ENCODE measurements at regions not wholly inside any gene's neighbourhood (a gene's known extent, or its start where the extent isn't known, plus 50 kb on each side); places are given as distances from the start of the nearest gene placed in this dataset.
"Not testable (repeated sequence)": the region's sequence is repeated elsewhere in the genome, so short reads cannot be mapped to it uniquely, and the experiment has no call there.

GRCh38 chr13:90258129-90258528, 1089.4 kb upstream of the MIR17HG start:
- Histone ChIP-seq H4K20me1 (ENCODE audit: insufficient read depth, low read depth, low read length) (no peaks in the 10 kb centered on the region), H3K9me2 (replicated peaks; ENCODE audit: insufficient read depth, low read length) (peaks cover 4% of the 10 kb centered on the region; the same call in 1 of the 2 replicates), H3K4me2 (ENCODE audit: low read depth, low read length, poor library complexity, severe bottlenecking) (no peak overlapping the region), H3K36me3 (ENCODE audit: insufficient read depth, low read length) (no peaks in the 10 kb centered on the region), H3K9ac (ENCODE audit: low read length) (no peak overlapping the region), H2AFZ (ENCODE audit: low read length) (no peak overlapping the region), H3K9me3 (ENCODE audit: low read length) (no peaks in the 10 kb centered on the region; the same call in 1 of the 2 replicates), H3K27me3 (ENCODE audit: low read length) (no peaks in the 10 kb centered on the region), H3K27ac (ENCODE audit: low read length) (no peak overlapping the region), H3K4me3 (ENCODE audit: low read length) (no peak overlapping the region), H3K4me1 (ENCODE audit: low read length) (no peaks in the 10 kb centered on the region), H3K79me2 (ENCODE audit: low read length) (no peaks in the 10 kb centered on the region)
- DNase-seq = no peak

DNA sequence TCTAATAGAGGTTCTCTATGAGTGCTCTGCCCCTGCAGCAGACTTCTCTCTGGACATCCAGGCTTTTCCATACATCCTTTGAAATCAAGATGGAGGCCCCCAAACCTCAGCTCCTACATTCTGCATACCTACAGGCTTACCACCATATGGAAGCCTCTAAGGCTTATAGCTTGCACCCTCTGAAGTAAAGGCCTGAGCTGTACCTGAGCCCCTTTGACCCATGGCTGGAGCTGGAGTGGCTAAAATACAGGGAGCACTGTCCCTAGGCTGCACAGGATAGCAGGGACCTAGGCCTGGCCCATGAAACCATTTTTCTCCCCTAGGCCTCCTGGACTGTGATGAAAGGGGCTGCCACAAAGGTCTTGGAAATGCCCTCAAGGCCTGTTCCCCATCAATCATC, 1086.1 kb upstream of the MIR17HG start:
- H3K9me3 ChIP-seq (ENCODE audit: low read length) = no peaks in the 10 kb centered on the region
- H2AFZ ChIP-seq (ENCODE audit: low read length) = no peak overlapping the region
- no peaks in the 10 kb centered on the region for H4K20me1 ChIP-seq (ENCODE audit: insufficient read depth, low read depth, low read length)
- DNase-seq = no peak
- no peaks in the 10 kb centered on the region for H3K36me3 ChIP-seq (ENCODE audit: insufficient read depth, low read length)
- H3K4me1 ChIP-seq (ENCODE audit: low read length) = no peaks in the 10 kb centered on the region
- H3K9me2 ChIP-seq (replicated peaks; ENCODE audit: insufficient read depth, low read length) = peaks cover 4% of the 10 kb centered on the region; the same call in 1 of the 2 replicates
- no peaks in the 10 kb centered on the region for H3K79me2 ChIP-seq (ENCODE audit: low read length)
- no peak overlapping the region for H3K4me3 ChIP-seq (ENCODE audit: low read length)
- no peak overlapping the region for H3K4me2 ChIP-seq (ENCODE audit: low read depth, low read length, poor library complexity, severe bottlenecking)
- no peak overlapping the region for H3K9ac ChIP-seq (ENCODE audit: low read length)
- no peaks in the 10 kb centered on the region for H3K27me3 ChIP-seq (ENCODE audit: low read length)
- no peak overlapping the region for H3K27ac ChIP-seq (ENCODE audit: low read length)

DNA sequence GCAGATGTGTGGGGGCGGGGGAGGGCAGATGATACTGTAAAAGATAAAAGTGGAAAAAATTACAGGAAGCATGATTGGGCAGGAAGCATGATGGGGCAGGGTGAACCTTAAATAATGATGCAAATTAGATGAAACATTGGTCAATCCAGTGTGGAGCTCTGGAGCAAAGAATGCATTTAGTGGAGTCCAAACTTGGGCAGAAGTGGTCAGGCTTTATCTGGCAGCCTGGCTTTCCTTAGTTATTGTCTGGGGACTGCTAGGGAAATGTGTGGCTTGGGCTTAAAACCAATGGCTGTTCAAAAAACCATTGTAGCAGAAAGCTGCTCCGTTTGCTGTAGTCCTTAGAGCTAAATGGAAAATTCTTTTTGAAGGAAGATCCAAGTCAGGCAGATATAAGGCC, 1077.3 kb upstream of the MIR17HG start:
- no peaks in the 10 kb centered on the region for H3K79me2 ChIP-seq (ENCODE audit: low read length)
- H3K27ac ChIP-seq (ENCODE audit: low read length) = no peak overlapping the region
- H3K9me3 ChIP-seq (ENCODE audit: low read length) = no peaks in the 10 kb centered on the region
- no peaks in the 10 kb centered on the region for H3K9me2 ChIP-seq (replicated peaks; ENCODE audit: insufficient read depth, low read length)
- DNase-seq = no peak
- no peaks in the 10 kb centered on the region for H3K27me3 ChIP-seq (ENCODE audit: low read length)
- H3K4me2 ChIP-seq (ENCODE audit: low read depth, low read length, poor library complexity, severe bottlenecking) = no peak overlapping the region
- no peak overlapping the region for H2AFZ ChIP-seq (ENCODE audit: low read length)
- H3K36me3 ChIP-seq (ENCODE audit: insufficient read depth, low read length) = no peaks in the 10 kb centered on the region
- H4K20me1 ChIP-seq (ENCODE audit: insufficient read depth, low read depth, low read length) = no peaks in the 10 kb centered on the region
- H3K4me3 ChIP-seq (ENCODE audit: low read length) = no peak overlapping the region
- peaks cover 11% of the 10 kb centered on the region for H3K4me1 ChIP-seq (ENCODE audit: low read length)
- H3K9ac ChIP-seq (ENCODE audit: low read length) = no peak overlapping the region

GRCh38 chr13:90272356-90272755, 1075.1 kb upstream of the MIR17HG start:
- Histone ChIP-seq H3K9me3 (ENCODE audit: low read length) (no peaks in the 10 kb centered on the region), H3K4me3 (ENCODE audit: low read length) (no peak overlapping the region), H3K9ac (ENCODE audit: low read length) (no peak overlapping the region), H4K20me1 (ENCODE audit: insufficient read depth, low read depth, low read length) (no peaks in the 10 kb centered on the region), H3K27me3 (ENCODE audit: low read length) (no peaks in the 10 kb centered on the region), H3K9me2 (replicated peaks; ENCODE audit: insufficient read depth, low read length) (0 out of 2 replicates have a peak, but pooled peaks cover 4% of the 10 kb centered on the region), H3K27ac (ENCODE audit: low read length) (no peak overlapping the region), H2AFZ (ENCODE audit: low read length) (no peak overlapping the region), H3K36me3 (ENCODE audit: insufficient read depth, low read length) (no peaks in the 10 kb centered on the region), H3K4me1 (ENCODE audit: low read length) (peaks cover 11% of the 10 kb centered on the region), H3K79me2 (ENCODE audit: low read length) (no peaks in the 10 kb centered on the region), H3K4me2 (ENCODE audit: low read depth, low read length, poor library complexity, severe bottlenecking) (no peak overlapping the region)
- no peak for DNase-seq

GRCh38 chr13:90276216-90276615, 1071.3 kb upstream of the MIR17HG start:
- Histone ChIP-seq H3K79me2 (ENCODE audit: low read length) (no peaks in the 10 kb centered on the region), H3K4me2 (ENCODE audit: low read depth, low read length, poor library complexity, severe bottlenecking) (no peak overlapping the region)
- no peak for DNase-seq

GRCh38 chr13:90278231-90278630, 1069.3 kb upstream of the MIR17HG start:
- H3K79me2 ChIP-seq (ENCODE audit: low read length); DNase-seq; H3K9ac ChIP-seq (ENCODE audit: low read length); H3K27ac ChIP-seq (ENCODE audit: low read length); H3K4me1 ChIP-seq (ENCODE audit: low read length); H3K36me3 ChIP-seq (ENCODE audit: insufficient read depth, low read length); H3K4me3 ChIP-seq (ENCODE audit: low read length); H3K9me3 ChIP-seq (ENCODE audit: low read length); H3K4me2 ChIP-seq (ENCODE audit: low read depth, low read length, poor library complexity, severe bottlenecking); H3K27me3 ChIP-seq (ENCODE audit: low read length); H2AFZ ChIP-seq (ENCODE audit: low read length); H4K20me1 ChIP-seq (ENCODE audit: insufficient read depth, low read depth, low read length); H3K9me2 ChIP-seq (replicated peaks; ENCODE audit: insufficient read depth, low read length): not testable (repeated sequence)

More at GRCh38 chr13:90276216-90276615, 1071.3 kb upstream of the MIR17HG start:
- Histone ChIP-seq H3K4me3 (ENCODE audit: low read length) (no peak overlapping the region), H3K9me3 (ENCODE audit: low read length) (no peaks in the 10 kb centered on the region), H3K27ac (ENCODE audit: low read length) (no peak overlapping the region), H3K27me3 (ENCODE audit: low read length) (no peaks in the 10 kb centered on the region), H3K9ac (ENCODE audit: low read length) (no peak overlapping the region), H4K20me1 (ENCODE audit: insufficient read depth, low read depth, low read length) (no peaks in the 10 kb centered on the region), H3K4me1 (ENCODE audit: low read length) (peaks cover 8% of the 10 kb centered on the region), H2AFZ (ENCODE audit: low read length) (no peak overlapping the region), H3K9me2 (replicated peaks; ENCODE audit: insufficient read depth, low read length) (0 out of 2 replicates have a peak, but pooled peaks cover 4% of the 10 kb centered on the region), H3K36me3 (ENCODE audit: insufficient read depth, low read length) (no peaks in the 10 kb centered on the region)

- Histone ChIP-seq H3K79me2 (ENCODE audit: low read length) (no peaks in the 10 kb centered on the region), H3K36me3 (ENCODE audit: insufficient read depth, low read length) (no peaks in the 10 kb centered on the region), H3K27me3 (ENCODE audit: low read length) (no peaks in the 10 kb centered on the region), H4K20me1 (ENCODE audit: insufficient read depth, low read depth, low read length) (no peaks in the 10 kb centered on the region), H3K9me2 (replicated peaks; ENCODE audit: insufficient read depth, low read length) (0 out of 2 replicates have a peak, but pooled peaks cover 4% of the 10 kb centered on the region), H3K4me2 (ENCODE audit: low read depth, low read length, poor library complexity, severe bottlenecking) (no peak overlapping the region), H2AFZ (ENCODE audit: low read length) (no peak overlapping the region), H3K4me1 (ENCODE audit: low read length) (no peaks in the 10 kb centered on the region), H3K27ac (ENCODE audit: low read length) (no peak overlapping the region), H3K9me3 (ENCODE audit: low read length) (no peaks in the 10 kb centered on the region), H3K4me3 (ENCODE audit: low read length) (no peak overlapping the region), H3K9ac (ENCODE audit: low read length) (no peak overlapping the region)
- DNase-seq = no peak
Measured at GRCh38 chr13:90281709-90282108, 1065.8 kb upstream of the MIR17HG start.

DNA sequence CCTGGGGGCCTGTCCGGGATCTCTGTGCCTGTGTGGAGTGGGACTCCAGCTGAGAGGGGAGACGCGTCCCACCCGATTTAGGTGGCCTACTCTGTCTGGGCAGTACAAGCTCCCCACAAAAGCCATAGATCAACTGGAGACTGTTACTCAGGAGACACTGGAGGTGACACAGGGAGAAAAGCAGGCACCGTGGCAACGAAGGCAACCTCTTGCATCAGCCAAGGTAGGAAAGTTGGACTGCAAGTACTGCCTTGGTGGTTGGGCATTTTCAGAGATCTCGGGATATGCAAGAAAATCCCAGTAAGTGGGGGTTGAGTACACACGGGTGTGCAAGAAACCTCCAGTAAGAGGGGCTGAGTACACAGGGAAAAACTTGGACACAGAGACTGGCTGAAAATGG, 1060.0 kb upstream of the MIR17HG start:
- H3K4me2 ChIP-seq (ENCODE audit: low read depth, low read length, poor library complexity, severe bottlenecking) = no peak overlapping the region
- H4K20me1 ChIP-seq (ENCODE audit: insufficient read depth, low read depth, low read length) = no peaks in the 10 kb centered on the region
- H3K36me3 ChIP-seq (ENCODE audit: insufficient read depth, low read length) = no peaks in the 10 kb centered on the region
- DNase-seq = no peak
- no peak overlapping the region for H3K9ac ChIP-seq (ENCODE audit: low read length)
- H2AFZ ChIP-seq (ENCODE audit: low read length) = no peak overlapping the region
- no peaks in the 10 kb centered on the region for H3K4me1 ChIP-seq (ENCODE audit: low read length)
- no peaks in the 10 kb centered on the region for H3K79me2 ChIP-seq (ENCODE audit: low read length)
- no peaks in the 10 kb centered on the region for H3K9me2 ChIP-seq (replicated peaks; ENCODE audit: insufficient read depth, low read length)
- no peak overlapping the region for H3K4me3 ChIP-seq (ENCODE audit: low read length)
- H3K9me3 ChIP-seq (ENCODE audit: low read length) = no peaks in the 10 kb centered on the region
- H3K27ac ChIP-seq (ENCODE audit: low read length) = no peak overlapping the region
- H3K27me3 ChIP-seq (ENCODE audit: low read length) = no peaks in the 10 kb centered on the region
